ENCODE measurements at regions not wholly inside any gene's neighbourhood (a gene's known extent, or its start where the extent isn't known, plus 50 kb on each side); places are given as distances from the start of the nearest gene placed in this dataset.
"Not testable (repeated sequence)": the region's sequence is repeated elsewhere in the genome, so short reads cannot be mapped to it uniquely, and the experiment has no call there.

DNA sequence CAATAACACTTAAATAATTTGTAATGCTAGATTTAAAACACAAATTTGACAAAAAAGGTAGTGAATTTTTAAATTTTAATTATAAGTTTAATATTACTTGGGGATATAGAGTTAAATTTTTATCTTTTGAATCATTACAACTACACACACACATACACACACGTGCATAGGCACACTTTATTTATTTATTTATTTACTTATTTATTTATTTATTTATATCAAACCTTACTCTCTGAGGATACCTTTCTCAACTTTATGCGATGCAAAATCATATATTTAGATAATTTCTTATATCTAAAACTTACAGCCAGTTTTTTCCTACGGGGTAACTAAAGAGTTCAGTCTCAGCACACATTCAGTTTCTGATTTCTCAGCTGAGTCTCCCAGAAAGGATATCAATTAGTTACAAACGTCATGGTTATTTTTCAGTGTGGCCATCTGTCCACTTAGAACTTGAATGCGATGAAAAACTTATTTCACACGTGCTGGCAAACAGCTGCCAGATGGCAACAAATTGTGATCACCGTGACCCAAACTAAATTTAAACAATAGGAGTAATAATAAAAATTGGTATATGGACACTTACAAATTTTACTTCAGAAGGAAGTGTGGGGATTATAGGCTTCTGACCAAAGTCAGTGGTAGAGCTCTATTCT, 683.1 kb upstream of the PRR20A start:
- no peak overlapping the region for H3K27ac ChIP-seq (ENCODE audit: low read depth, low read length)
- no peak for DNase-seq (ENCODE audit: low read depth, low spot score)
- no peaks in the 10 kb centered on the region for H3K27me3 ChIP-seq (ENCODE audit: control insufficient read depth, insufficient read depth, low read length)
- ChIA-PET POLR2A (no interaction called here), CTCF (no interaction called here)
- H3K9me3 ChIP-seq (ENCODE audit: control insufficient read depth, insufficient read depth, low read length), result peaks cover 3% of the 10 kb centered on the region; the same call in 1 of the 2 replicates
- TF ChIP-seq, protein P1, sequence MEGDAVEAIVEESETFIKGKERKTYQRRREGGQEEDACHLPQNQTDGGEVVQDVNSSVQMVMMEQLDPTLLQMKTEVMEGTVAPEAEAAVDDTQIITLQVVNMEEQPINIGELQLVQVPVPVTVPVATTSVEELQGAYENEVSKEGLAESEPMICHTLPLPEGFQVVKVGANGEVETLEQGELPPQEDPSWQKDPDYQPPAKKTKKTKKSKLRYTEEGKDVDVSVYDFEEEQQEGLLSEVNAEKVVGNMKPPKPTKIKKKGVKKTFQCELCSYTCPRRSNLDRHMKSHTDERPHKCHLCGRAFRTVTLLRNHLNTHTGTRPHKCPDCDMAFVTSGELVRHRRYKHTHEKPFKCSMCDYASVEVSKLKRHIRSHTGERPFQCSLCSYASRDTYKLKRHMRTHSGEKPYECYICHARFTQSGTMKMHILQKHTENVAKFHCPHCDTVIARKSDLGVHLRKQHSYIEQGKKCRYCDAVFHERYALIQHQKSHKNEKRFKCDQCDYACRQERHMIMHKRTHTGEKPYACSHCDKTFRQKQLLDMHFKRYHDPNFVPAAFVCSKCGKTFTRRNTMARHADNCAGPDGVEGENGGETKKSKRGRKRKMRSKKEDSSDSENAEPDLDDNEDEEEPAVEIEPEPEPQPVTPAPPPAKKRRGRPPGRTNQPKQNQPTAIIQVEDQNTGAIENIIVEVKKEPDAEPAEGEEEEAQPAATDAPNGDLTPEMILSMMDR (IDR thresholded peaks at IDR 0.05; ENCODE audit: low read depth, low read length), result no peak
- H3K4me3 ChIP-seq (ENCODE audit: low read depth, low read length), result no peak overlapping the region

DNA sequence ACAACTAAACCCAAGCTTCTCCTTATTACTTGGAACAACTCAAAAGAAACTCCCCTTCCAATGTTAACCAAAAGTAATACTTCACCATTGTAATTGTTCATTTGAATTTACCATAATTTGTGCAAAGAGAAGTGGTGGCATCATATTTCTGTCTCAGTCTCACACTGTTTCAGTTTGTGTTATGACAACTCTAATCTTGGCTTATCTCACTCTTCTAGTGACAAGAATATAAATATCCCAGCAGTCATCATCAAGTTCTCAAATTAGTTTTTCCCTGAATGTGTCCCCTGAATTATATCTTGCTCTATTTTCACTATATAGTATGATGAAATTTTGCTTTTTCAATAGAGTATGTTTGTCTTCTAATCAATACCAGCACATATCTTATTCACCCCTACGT, 681.4 kb upstream of the PRR20A start:
- no peak overlapping the region for H3K4me3 ChIP-seq (ENCODE audit: low read depth, low read length)
- H3K27ac ChIP-seq (ENCODE audit: low read depth, low read length), result no peak overlapping the region
- H3K27me3 ChIP-seq (ENCODE audit: control insufficient read depth, insufficient read depth, low read length), result no peaks in the 10 kb centered on the region
- TF ChIP-seq, protein P1 (IDR thresholded peaks at IDR 0.05; ENCODE audit: low read depth, low read length), result no peak
- POLR2A ChIA-PET, result no interaction called here
- H3K9me3 ChIP-seq (ENCODE audit: control insufficient read depth, insufficient read depth, low read length), result peaks cover 3% of the 10 kb centered on the region; the same call in 1 of the 2 replicates
- DNase-seq (ENCODE audit: low read depth, low spot score), result no peak
- CTCF ChIA-PET, result no interaction called here

DNA sequence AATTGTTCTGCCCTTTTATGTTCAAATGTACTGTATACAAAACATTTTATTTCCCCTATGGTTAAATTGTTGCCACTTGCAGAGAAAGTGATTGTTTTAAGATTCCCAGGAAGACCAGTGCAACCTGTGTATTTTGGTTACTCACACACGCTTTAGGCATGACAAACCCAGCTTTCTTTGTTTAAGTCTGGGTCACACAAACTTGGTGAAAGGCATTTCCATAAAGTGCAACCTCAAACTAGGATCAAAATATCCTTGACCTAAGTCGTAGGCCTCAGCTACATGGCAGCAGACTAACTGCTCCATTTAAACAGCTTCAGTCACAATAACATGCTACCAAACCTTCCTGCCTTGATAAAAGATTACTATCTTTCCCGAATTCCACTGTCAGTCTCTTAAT, 639.0 kb upstream of the PRR20A start:
- TF ChIP-seq, protein P1 (IDR thresholded peaks at IDR 0.05; ENCODE audit: low read depth, low read length), result no peak
- H3K4me3 ChIP-seq (ENCODE audit: low read depth, low read length), result no peak overlapping the region
- DNase-seq (ENCODE audit: low read depth, low spot score), result no peak
- peaks cover 8% of the 10 kb centered on the region; the same call in 1 of the 2 replicates for H3K9me3 ChIP-seq (ENCODE audit: control insufficient read depth, insufficient read depth, low read length)
- CTCF ChIA-PET, result no interaction called here
- POLR2A ChIA-PET, result no interaction called here
- H3K27me3 ChIP-seq (ENCODE audit: control insufficient read depth, insufficient read depth, low read length), result no peaks in the 10 kb centered on the region
- H3K27ac ChIP-seq (ENCODE audit: low read depth, low read length), result no peak overlapping the region

DNA sequence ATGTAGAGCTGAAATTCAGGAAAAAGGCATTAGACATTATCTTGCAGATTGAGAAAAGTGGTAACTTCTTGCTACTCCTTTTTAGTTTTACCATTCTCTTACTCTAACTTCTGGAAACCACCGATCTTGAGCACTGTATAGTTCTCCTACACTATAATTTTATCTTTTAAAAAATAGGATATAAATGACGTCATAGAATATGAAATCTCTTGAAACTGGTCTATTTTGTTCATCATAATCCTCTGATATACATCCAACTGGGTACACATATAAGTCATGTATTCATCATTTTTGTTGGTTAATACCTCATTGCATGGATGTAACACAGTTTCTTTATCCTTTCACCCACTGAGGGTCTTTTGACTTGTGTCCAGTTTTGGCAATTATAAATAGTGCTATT, 629.9 kb upstream of the PRR20A start:
- no peak overlapping the region for H3K27ac ChIP-seq (ENCODE audit: low read depth, low read length)
- CTCF ChIA-PET, result no interaction called here
- TF ChIP-seq, protein P1 (IDR thresholded peaks at IDR 0.05; ENCODE audit: low read depth, low read length), result no peak
- no peak for DNase-seq (ENCODE audit: low read depth, low spot score)
- POLR2A ChIA-PET, result no interaction called here
- peaks cover 2% of the 10 kb centered on the region; the same call in 1 of the 2 replicates for H3K9me3 ChIP-seq (ENCODE audit: control insufficient read depth, insufficient read depth, low read length)
- no peak overlapping the region for H3K4me3 ChIP-seq (ENCODE audit: low read depth, low read length)
- H3K27me3 ChIP-seq (ENCODE audit: control insufficient read depth, insufficient read depth, low read length), result no peaks in the 10 kb centered on the region

DNA sequence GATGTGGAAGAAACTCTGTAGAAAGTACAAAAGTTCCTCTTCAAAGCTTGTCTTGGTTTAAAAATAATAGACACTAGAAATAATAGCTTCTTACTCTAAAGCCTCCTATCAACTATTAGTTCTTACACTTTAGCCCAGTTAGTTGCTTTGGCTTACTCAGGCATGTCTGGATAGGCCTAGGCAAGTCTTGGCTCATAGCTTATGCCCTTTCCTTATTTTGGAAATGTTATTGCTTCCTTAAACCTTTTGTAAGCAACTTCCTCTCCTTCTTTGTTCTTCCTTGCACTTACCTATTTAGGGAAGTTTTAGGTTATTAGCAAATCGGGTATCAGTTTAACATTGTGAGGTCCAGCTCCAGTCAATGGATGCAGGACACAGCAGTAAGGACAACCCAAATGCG, 628.4 kb upstream of the PRR20A start:
- POLR2A ChIA-PET, CTCF ChIA-PET: not testable (repeated sequence)

More for the DNA sequence above, 628.4 kb upstream of the PRR20A start:
- DNase-seq (ENCODE audit: low read depth, low spot score); H3K9me3 ChIP-seq (ENCODE audit: control insufficient read depth, insufficient read depth, low read length); H3K27ac ChIP-seq (ENCODE audit: low read depth, low read length); H3K4me3 ChIP-seq (ENCODE audit: low read depth, low read length); H3K27me3 ChIP-seq (ENCODE audit: control insufficient read depth, insufficient read depth, low read length): not testable (repeated sequence)

Data from AG04450 (cell line).